Activated B cell treated with CpG ODN at 0.5 μM for 24 hours (primary cell): ENCODE measurements at regions not wholly inside any gene's neighbourhood (a gene's known extent, or its start where the extent isn't known, plus 50 kb on each side); places are given as distances from the start of the nearest gene placed in this dataset.

Source experiments
- ATAC-seq: fragments of 200-7000 bp; cut with Tn5 transposase; one replicate; pipeline ENCODE4 v1.10.0; 2021; ENCODE audit warnings: low read depth, mild to moderate bottlenecking, moderate library complexity
- CTCF ChIA-PET: fragments of 350-600 bp; sonication (Branson Sonifier 250); formaldehyde crosslinking; loops from one replicate; lab custom pipeline; 2021; ENCODE audit warnings: antibody characterized with exemption; lab: Charles Lee
- POLR2A ChIA-PET: fragments of 350-600 bp; sonication (Branson Sonifier 250); formaldehyde crosslinking; loops from one replicate; lab custom pipeline; 2021; ENCODE audit warnings: antibody characterized with exemption; lab: Charles Lee
- DNase-seq: peaks from one replicate; pipeline ENCODE4 v3.0.0; 2022
- H3K27ac Mint-ChIP-seq: one replicate; pipeline ENCODE4 v1.8.0; 2020; ENCODE audit warnings: mixed read lengths
- H3K27me3 Mint-ChIP-seq: one replicate; pipeline ENCODE4 v1.8.0; 2021; ENCODE audit warnings: mixed read lengths
- H3K36me3 Mint-ChIP-seq: one replicate; pipeline ENCODE4 v1.8.0; 2021; ENCODE audit warnings: low read depth, mixed read lengths
- H3K4me1 Mint-ChIP-seq: one replicate; pipeline ENCODE4 v1.8.0; 2021; ENCODE audit warnings: mixed read lengths
- H3K4me3 Mint-ChIP-seq: one replicate; pipeline ENCODE4 v1.8.0; 2020; ENCODE audit warnings: mild to moderate bottlenecking, mixed read lengths
- H3K9me3 Mint-ChIP-seq: one replicate; pipeline ENCODE4 v1.8.0; 2020; ENCODE audit warnings: mixed read lengths
- CTCF ChIP-seq: fragments of 200-600 bp; IDR thresholded peaks from one replicate; pipeline ENCODE4 v1.8.0; 2022; ENCODE audit warnings: antibody characterized with exemption, mild to moderate bottlenecking
- intact Hi-C: fragments of 100-400 bp; cut with micrococcal nuclease; formaldehyde crosslinking; loops from one replicate; pipeline ENCODE4 v1.15.1; 2024

DNA sequence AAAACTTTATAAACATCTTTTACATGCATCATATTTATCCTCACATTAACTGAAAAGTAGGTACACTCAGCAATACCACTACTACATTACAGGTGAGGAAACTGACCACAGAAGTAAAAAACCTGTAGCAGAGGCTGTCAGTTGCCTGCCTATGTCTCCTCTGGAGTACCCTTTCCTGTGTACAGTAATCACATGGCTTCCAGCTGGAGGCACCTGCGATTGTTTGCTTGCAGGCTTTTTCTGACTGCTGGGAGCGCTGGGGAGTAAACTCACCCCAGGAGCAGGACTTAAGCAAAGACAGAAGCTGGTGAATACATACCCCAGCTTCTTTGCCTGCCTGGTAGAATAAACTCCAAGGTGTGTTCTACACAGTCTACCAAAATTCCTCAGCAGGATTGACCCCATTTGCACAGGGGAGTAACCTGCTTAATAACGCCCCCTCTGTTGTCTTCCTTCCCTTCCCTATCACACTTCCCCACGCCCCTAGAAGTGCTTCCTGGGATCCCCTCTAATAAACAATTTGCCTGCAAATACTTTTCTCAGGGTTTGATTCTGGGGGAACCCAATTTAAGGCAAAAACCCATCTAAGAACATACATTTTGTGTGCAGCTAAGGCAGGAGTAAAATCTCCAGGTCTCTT, 138.9 kb downstream of the PTH2R start:
- H3K27me3 Mint-ChIP-seq: peaks cover 4% of the 10 kb centered on the region
- no peak overlapping the region for H3K4me3 Mint-ChIP-seq
- ATAC-seq (no peak), DNase-seq (no peak)
- H3K27ac Mint-ChIP-seq: no peak overlapping the region
- H3K4me1 Mint-ChIP-seq: no peaks in the 10 kb centered on the region
- intact Hi-C loops: no loop called here
- no peaks in the 10 kb centered on the region for H3K36me3 Mint-ChIP-seq
- no peak for TF ChIP-seq CTCF
- POLR2A ChIA-PET: no interaction called here
- CTCF ChIA-PET: no interaction called here
- no peaks in the 10 kb centered on the region for H3K9me3 Mint-ChIP-seq

DNA sequence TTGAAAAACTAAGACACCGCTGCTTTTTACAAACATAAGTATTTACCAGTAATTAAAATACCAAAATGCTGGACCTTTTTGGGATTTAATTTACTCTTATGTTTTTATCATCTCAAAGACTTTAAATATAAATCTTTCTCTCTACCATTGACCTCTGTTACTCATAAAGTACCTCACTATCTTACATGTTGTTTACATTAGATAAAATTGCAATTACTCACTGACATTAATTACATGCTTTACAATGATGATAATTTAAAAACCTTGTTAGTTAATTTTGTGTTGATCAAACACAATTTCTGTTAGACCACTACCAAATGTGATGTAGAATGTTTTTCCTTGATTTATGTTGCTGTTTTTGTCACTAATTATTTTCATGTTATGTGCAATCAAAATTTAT, 139.5 kb downstream of the PTH2R start:
- peaks cover 4% of the 10 kb centered on the region for H3K27me3 Mint-ChIP-seq
- H3K27ac Mint-ChIP-seq: no peak overlapping the region
- H3K9me3 Mint-ChIP-seq: no peaks in the 10 kb centered on the region
- CTCF ChIA-PET: no interaction called here
- no peak overlapping the region for H3K4me3 Mint-ChIP-seq
- no peaks in the 10 kb centered on the region for H3K4me1 Mint-ChIP-seq
- ATAC-seq: no peak
- intact Hi-C loops: no loop called here
- POLR2A ChIA-PET: no interaction called here
- no peak for DNase-seq
- no peaks in the 10 kb centered on the region for H3K36me3 Mint-ChIP-seq
- TF ChIP-seq CTCF: no peak

DNA sequence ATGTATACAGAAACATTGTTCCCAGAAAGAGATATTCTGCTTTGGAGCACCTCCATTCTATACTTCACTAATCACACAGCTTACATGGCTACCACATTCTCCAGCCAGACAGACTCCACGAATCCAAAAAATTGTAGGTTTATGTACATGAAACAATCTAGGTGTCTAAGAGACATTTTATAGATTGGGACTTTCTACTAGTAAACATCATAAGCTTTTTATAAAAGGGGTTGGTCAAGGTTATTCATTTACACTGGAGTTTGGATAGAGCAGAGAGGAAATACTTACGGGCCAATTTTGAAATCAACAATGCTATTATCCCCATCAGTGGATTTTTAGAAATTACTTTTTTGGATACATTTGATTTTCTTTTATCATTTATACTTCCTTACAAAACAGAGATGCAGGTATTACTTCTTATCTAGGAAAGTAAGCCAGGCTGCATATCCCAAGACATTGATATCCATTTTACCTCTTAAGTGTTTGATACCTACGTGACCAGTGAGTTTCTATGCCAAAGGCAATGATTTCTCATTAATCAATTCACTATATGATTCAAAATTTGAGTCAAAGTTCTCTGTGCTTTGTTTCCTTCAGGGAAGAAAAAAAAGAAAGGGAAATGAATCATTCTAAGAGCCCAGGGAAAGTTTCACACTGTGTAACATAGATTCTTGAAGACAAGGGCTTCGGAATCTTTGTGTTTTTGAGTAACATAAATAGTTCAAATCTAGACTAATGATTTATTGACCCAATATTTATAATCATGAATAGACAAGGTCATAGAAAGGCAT, 140.5 kb downstream of the PTH2R start:
- ChIA-PET CTCF (no interaction called here), POLR2A (no interaction called here)
- peaks cover 4% of the 10 kb centered on the region for H3K9me3 Mint-ChIP-seq
- H3K27me3 Mint-ChIP-seq: peaks cover 4% of the 10 kb centered on the region
- H3K4me1 Mint-ChIP-seq: no peaks in the 10 kb centered on the region
- no peak for ATAC-seq
- intact Hi-C loops: no loop called here
- H3K36me3 Mint-ChIP-seq: no peaks in the 10 kb centered on the region
- TF ChIP-seq CTCF: no peak
- no peak for DNase-seq
- no peak overlapping the region for H3K27ac Mint-ChIP-seq
- H3K4me3 Mint-ChIP-seq: no peak overlapping the region

GRCh38 chr2:208548700-208549099, 142.1 kb downstream of the PTH2R start:
- no peak for TF ChIP-seq CTCF
- Mint-ChIP-seq H3K27ac (no peak overlapping the region), H3K4me1 (no peaks in the 10 kb centered on the region), H3K9me3 (peaks cover 4% of the 10 kb centered on the region), H3K27me3 (no peaks in the 10 kb centered on the region), H3K4me3 (no peak overlapping the region), H3K36me3 (no peaks in the 10 kb centered on the region)
- CTCF ChIA-PET: no interaction called here
- no peak for DNase-seq
- POLR2A ChIA-PET: no interaction called here
- intact Hi-C loops: no loop called here
- ATAC-seq: no peak

DNA sequence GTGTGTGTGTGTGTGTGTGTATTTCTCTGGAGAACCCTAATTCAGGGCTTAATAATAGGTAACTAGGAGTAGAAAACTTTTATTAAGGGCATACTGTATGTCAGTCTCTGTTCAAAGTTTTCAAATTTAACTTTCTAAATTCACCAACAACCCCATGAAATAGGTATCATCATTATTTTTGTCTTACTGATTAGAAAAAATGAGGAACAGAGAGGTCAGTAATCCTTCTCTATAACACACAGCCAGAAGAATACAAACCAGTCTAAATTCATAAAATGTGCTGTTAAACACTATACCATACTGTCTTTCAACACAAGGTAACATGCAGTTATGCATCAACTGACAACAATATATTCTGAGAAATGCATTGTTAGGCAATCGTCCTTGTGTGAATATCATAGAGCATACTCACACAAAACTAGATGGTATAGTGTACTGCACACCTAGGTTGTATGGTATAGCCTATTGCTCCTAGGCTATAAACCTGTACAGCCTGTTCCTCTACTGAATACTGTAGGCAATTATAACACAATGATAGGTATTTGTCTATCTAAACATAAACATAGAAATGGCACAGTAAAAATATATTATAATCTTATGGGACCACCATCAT, 143.1 kb downstream of the PTH2R start:
- H3K27me3 Mint-ChIP-seq: no peaks in the 10 kb centered on the region
- CTCF ChIA-PET: no interaction called here
- TF ChIP-seq CTCF: no peak
- no peak overlapping the region for H3K27ac Mint-ChIP-seq
- no peaks in the 10 kb centered on the region for H3K4me1 Mint-ChIP-seq
- H3K36me3 Mint-ChIP-seq: no peaks in the 10 kb centered on the region
- DNase-seq (no peak), ATAC-seq (no peak)
- peaks cover 4% of the 10 kb centered on the region for H3K9me3 Mint-ChIP-seq
- POLR2A ChIA-PET: no interaction called here
- H3K4me3 Mint-ChIP-seq: no peak overlapping the region
- intact Hi-C loops: no loop called here
